IMR-90 (cell line): ENCODE measurements at regions not wholly inside any gene's neighbourhood (a gene's known extent, or its start where the extent isn't known, plus 50 kb on each side); places are given as distances from the start of the nearest gene placed in this dataset.

ENCODE experiments used
- ATAC-seq: fragments of 200-7000 bp; cut with Tn5 transposase; 2 replicates; pipeline ENCODE4 v1.9.1; 2020; ENCODE audit warnings: low read depth, mild to moderate bottlenecking, moderate library complexity
- BruUV-seq: library from RNA; stranded (reverse); fragments of 400-500 nt; replicated peaks from 2 replicates; lab custom pipeline; 2021; lab: Mats Ljungman, UMichigan
- CTCF ChIA-PET: fragments of 300-600 bp; formaldehyde crosslinking; extraction: SDS; loops from one replicate; lab custom pipeline; 2021; ENCODE audit warnings: antibody characterized with exemption; lab: Yijun Ruan, JAX
- POLR2A ChIA-PET: fragments of 300-600 bp; sonication (Branson Sonifier 250); formaldehyde crosslinking; loops from one replicate; lab custom pipeline; 2022; ENCODE audit warnings: antibody characterized with exemption; ENCODE audit not compliant: unreplicated experiment; lab: Charles Lee
- DNase-seq: peaks from one replicate; pipeline ENCODE4 v3.0.0; 2013
- H2AFZ ChIP-seq: replicated peaks from 2 replicates; pipeline ENCODE3; 2013; ENCODE audit warnings: low read length, mild to moderate bottlenecking; ENCODE audit not compliant: poor library complexity
- H2AK5ac ChIP-seq: 2 replicates; pipeline ENCODE4 v1.6.1; 2013; ENCODE audit warnings: low read depth, low read length, inconsistent platforms
- H2AK9ac ChIP-seq: replicated peaks from 2 replicates; pipeline ENCODE3; 2013; ENCODE audit warnings: mild to moderate bottlenecking, low read depth, low read length, moderate library complexity; ENCODE audit not compliant: poor library complexity
- H2BK120ac ChIP-seq: 2 replicates; pipeline ENCODE4 v1.6.1; 2013; ENCODE audit warnings: low read depth, low read length, inconsistent platforms
- H2BK15ac ChIP-seq: 3 replicates; pipeline ENCODE4 v1.6.1; 2013; ENCODE audit warnings: low read depth, low read length, inconsistent platforms
- H2BK20ac ChIP-seq: 2 replicates; pipeline ENCODE4 v1.6.1; 2013; ENCODE audit warnings: low read depth, mild to moderate bottlenecking, inconsistent platforms, low read length, moderate library complexity
- H2BK5ac ChIP-seq: 2 replicates; pipeline ENCODE4 v1.6.1; 2013; ENCODE audit warnings: mild to moderate bottlenecking, low read depth, low read length, inconsistent platforms; ENCODE audit not compliant: poor library complexity, severe bottlenecking
- H3K14ac ChIP-seq: replicated peaks from 2 replicates; pipeline ENCODE4 v1.6.1; 2013; ENCODE audit warnings: low read depth, low read length, inconsistent platforms
- H3K18ac ChIP-seq: 2 replicates; pipeline ENCODE4 v1.6.1; 2013; ENCODE audit warnings: low read depth, low read length, control low read depth
- H3K23ac ChIP-seq: 2 replicates; pipeline ENCODE4 v1.6.1; 2013; ENCODE audit warnings: low read depth, low read length, inconsistent platforms
- H3K27ac ChIP-seq: 2 replicates; pipeline ENCODE4 v1.5.1; 2013; ENCODE audit warnings: mild to moderate bottlenecking, control low read depth, low read length; ENCODE audit not compliant: insufficient read depth
- H3K27me3 ChIP-seq: 2 replicates; pipeline ENCODE4 v1.6.1; 2013; ENCODE audit warnings: low read length; ENCODE audit not compliant: control insufficient read depth, insufficient read depth
- H3K36me3 ChIP-seq: 2 replicates; pipeline ENCODE4 v1.6.1; 2013; ENCODE audit warnings: low read length, mixed read lengths; ENCODE audit not compliant: control insufficient read depth, insufficient read depth
- H3K4ac ChIP-seq: 2 replicates; pipeline ENCODE4 v1.6.1; 2013; ENCODE audit warnings: low read depth, low read length, inconsistent platforms
- H3K4me1 ChIP-seq: 2 replicates; pipeline ENCODE4 v1.6.1; 2013; ENCODE audit warnings: low read length, mixed read lengths; ENCODE audit not compliant: control insufficient read depth, insufficient read depth
- H3K4me2 ChIP-seq: 2 replicates; pipeline ENCODE4 v1.6.1; 2013; ENCODE audit warnings: low read depth, mild to moderate bottlenecking, control low read depth, low read length, moderate library complexity
- H3K4me3 ChIP-seq: 2 replicates; pipeline ENCODE4 v1.5.1; 2013; ENCODE audit warnings: low read depth, mild to moderate bottlenecking, control low read depth, low read length, moderate library complexity; ENCODE audit not compliant: insufficient read depth
- H3K56ac ChIP-seq: 2 replicates; pipeline ENCODE4 v1.6.1; 2013; ENCODE audit warnings: low read length, inconsistent platforms; ENCODE audit not compliant: insufficient read depth; ENCODE audit errors: extremely low read depth
- H3K79me1 ChIP-seq, 2 experiments: 2 replicates each; pipeline ENCODE4 v1.6.1; 2013; ENCODE audit warnings: low read length in 2 of 2, inconsistent platforms in 1 of 2, low read depth in 1 of 2
- H3K9ac ChIP-seq: 2 replicates; pipeline ENCODE4 v1.6.1; 2013; ENCODE audit warnings: low read depth, low read length, control low read depth
- H3K9me1 ChIP-seq: 2 replicates; pipeline ENCODE4 v1.6.1; 2013; ENCODE audit warnings: low read length, inconsistent platforms; ENCODE audit not compliant: insufficient read depth
- H3K9me3 ChIP-seq: 2 replicates; pipeline ENCODE4 v1.6.1; 2013; ENCODE audit warnings: low read length; ENCODE audit not compliant: control insufficient read depth, insufficient read depth
- H4K20me1 ChIP-seq: 2 replicates; pipeline ENCODE4 v1.6.1; 2013; ENCODE audit warnings: low read length, inconsistent platforms; ENCODE audit not compliant: insufficient read depth
- H4K5ac ChIP-seq: 2 replicates; pipeline ENCODE4 v1.6.1; 2013; ENCODE audit warnings: mild to moderate bottlenecking, low read depth, low read length, control low read depth
- H4K8ac ChIP-seq, 2 experiments: 2 replicates each; pipeline ENCODE4 v1.6.1; 2013; ENCODE audit warnings: low read depth in 2 of 2, low read length in 2 of 2, control low read depth in 1 of 2, inconsistent platforms in 1 of 2
- H4K91ac ChIP-seq: 2 replicates; pipeline ENCODE4 v1.6.1; 2013; ENCODE audit warnings: low read depth, low read length, inconsistent platforms; ENCODE audit not compliant: insufficient read depth
- MAFK ChIP-seq: IDR thresholded peaks from 2 replicates; pipeline ENCODE4 v1.6.1; 2012; ENCODE audit warnings: low read depth, low read length, improper control_type of control experiment
- MAZ ChIP-seq: IDR thresholded peaks from 2 replicates; pipeline ENCODE4 v1.6.1; 2012; ENCODE audit warnings: low read depth, mild to moderate bottlenecking, low read length, improper control_type of control experiment, moderate library complexity, borderline replicate concordance
- MXI1 ChIP-seq: IDR thresholded peaks from 2 replicates; pipeline ENCODE4 v1.6.1; 2012; ENCODE audit warnings: low read depth, mild to moderate bottlenecking, low read length, moderate library complexity, borderline replicate concordance
- NFE2L2 ChIP-seq: fragments of 150-350 bp; IDR thresholded peaks from 2 replicates; pipeline ENCODE4 v1.6.1; 2016; ENCODE audit warnings: low read depth, mild to moderate bottlenecking, low read length
- POLR2A ChIP-seq: IDR thresholded peaks from 2 replicates; pipeline ENCODE4 v1.6.1; 2012; ENCODE audit warnings: mild to moderate bottlenecking, low read depth, low read length
- RCOR1 ChIP-seq: IDR thresholded peaks from 2 replicates; pipeline ENCODE4 v1.6.1; 2012; ENCODE audit warnings: mild to moderate bottlenecking, low read length, improper control_type of control experiment; ENCODE audit not compliant: insufficient replicate concordance
- SMC3 ChIP-seq: fragments of 150-350 bp; IDR thresholded peaks from 2 replicates; pipeline ENCODE4 v1.6.1; 2016; ENCODE audit warnings: low read depth, mild to moderate bottlenecking, antibody characterized with exemption, low read length, moderate library complexity
- WGBS, 2 experiments: methylation state at CpG; one replicate each; pipeline versions ENCODE4 v1.1.5 to v1.1.7; 2013; ENCODE audit warnings: missing lambda C conversion rate in 2 of 2; ENCODE audit not compliant: insufficient read length in 1 of 2; ENCODE audit errors: extremely low coverage in 2 of 2; 5-methylcytosine and 5-hydroxymethylcytosine counted together
- dilution Hi-C: fragments of 300-500 bp; cut with HindIII; formaldehyde crosslinking; loops from one replicate; pipeline ENCODE4 v1.14.3; 2018; ENCODE audit warnings: low sequenced_read_pairs; ENCODE audit not compliant: unreplicated experiment
- in situ Hi-C: fragments of 300-500 bp; cut with MboI; formaldehyde crosslinking; loops from 3 replicates; pipeline ENCODE4 v1.14.3; 2019; ENCODE audit warnings: low sequenced_read_pairs, inconsistent platforms, mixed read lengths
- intact Hi-C: fragments of 100-400 bp; cut with micrococcal nuclease; formaldehyde crosslinking; loops from 2 replicates; pipeline ENCODE4 v1.10.0; 2022
- TF ChIP-seq, protein P1 (sequence below): fragments of 150-350 bp; IDR thresholded peaks from 2 replicates; pipeline ENCODE4 v1.6.1; 2016; ENCODE audit warnings: low read depth, mild to moderate bottlenecking, low read length, moderate library complexity, borderline replicate concordance
- TF ChIP-seq, protein P2 (sequence below): conservative IDR thresholded peaks from 2 replicates; pipeline ENCODE4 v1.5.1; 2012; ENCODE audit warnings: mild to moderate bottlenecking, low read depth, low read length, improper control_type of control experiment

DNA sequence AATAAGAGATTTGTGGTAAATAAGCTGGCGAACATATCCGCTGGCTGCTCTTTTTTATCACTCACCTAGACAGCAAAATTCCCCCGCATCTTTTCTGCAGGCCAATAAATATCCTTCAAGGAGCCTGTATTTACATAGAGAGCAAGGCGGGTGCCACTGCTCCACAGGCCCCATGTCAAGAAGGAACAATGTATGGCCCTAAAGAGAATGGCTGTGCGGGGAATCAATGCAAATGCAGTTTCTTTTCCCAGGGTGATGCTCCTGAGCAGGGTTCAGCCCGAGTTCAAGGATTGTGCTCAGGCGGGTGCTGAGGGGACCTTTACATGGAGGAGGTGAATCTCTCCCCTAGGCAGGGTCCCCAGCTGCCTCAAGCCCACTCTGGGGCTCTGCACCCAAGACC, 494.2 kb upstream of the ZMIZ1 start:
- Histone ChIP-seq H3K9me1 (no peaks in the 10 kb centered on the region), H3K4me3 (no peak overlapping the region), H4K8ac (no peak overlapping the region), H3K4ac (no peak overlapping the region), H3K27ac (no peak overlapping the region), H3K4me1 (no peaks in the 10 kb centered on the region), H3K14ac (no peak overlapping the region), H4K5ac (no peak overlapping the region), H2BK120ac (no peak overlapping the region), H2AK5ac (no peak overlapping the region), H3K9ac (no peak overlapping the region), H2AFZ (no peak overlapping the region), H2BK15ac (no peak overlapping the region), H3K9me3 (no peaks in the 10 kb centered on the region), H3K56ac (no peak overlapping the region), H2AK9ac (no peak overlapping the region), H4K20me1 (no peaks in the 10 kb centered on the region), H3K27me3 (peaks cover 13% of the 10 kb centered on the region), H2BK5ac (no peak overlapping the region), H3K36me3 (no peaks in the 10 kb centered on the region), H3K23ac (no peak overlapping the region), H2BK20ac (no peak overlapping the region), H3K18ac (no peak overlapping the region), H4K91ac (no peak overlapping the region), H3K79me1 (no peaks in the 10 kb centered on the region), H3K4me2 (no peak overlapping the region)
- in situ Hi-C loops (no loop called here), intact Hi-C loops (no loop called here), dilution Hi-C loops (no loop called here)
- POLR2A ChIA-PET = no interaction called here
- DNase-seq (no peak), ATAC-seq (no peak)
- no peak for TF ChIP-seq MAZ
- no peak for TF ChIP-seq MAFK
- no peak for TF ChIP-seq POLR2A
- no peak for TF ChIP-seq RCOR1
- TF ChIP-seq, protein P1, sequence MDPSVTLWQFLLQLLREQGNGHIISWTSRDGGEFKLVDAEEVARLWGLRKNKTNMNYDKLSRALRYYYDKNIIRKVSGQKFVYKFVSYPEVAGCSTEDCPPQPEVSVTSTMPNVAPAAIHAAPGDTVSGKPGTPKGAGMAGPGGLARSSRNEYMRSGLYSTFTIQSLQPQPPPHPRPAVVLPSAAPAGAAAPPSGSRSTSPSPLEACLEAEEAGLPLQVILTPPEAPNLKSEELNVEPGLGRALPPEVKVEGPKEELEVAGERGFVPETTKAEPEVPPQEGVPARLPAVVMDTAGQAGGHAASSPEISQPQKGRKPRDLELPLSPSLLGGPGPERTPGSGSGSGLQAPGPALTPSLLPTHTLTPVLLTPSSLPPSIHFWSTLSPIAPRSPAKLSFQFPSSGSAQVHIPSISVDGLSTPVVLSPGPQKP = no peak
- no peak for TF ChIP-seq SMC3
- TF ChIP-seq, protein P2, sequence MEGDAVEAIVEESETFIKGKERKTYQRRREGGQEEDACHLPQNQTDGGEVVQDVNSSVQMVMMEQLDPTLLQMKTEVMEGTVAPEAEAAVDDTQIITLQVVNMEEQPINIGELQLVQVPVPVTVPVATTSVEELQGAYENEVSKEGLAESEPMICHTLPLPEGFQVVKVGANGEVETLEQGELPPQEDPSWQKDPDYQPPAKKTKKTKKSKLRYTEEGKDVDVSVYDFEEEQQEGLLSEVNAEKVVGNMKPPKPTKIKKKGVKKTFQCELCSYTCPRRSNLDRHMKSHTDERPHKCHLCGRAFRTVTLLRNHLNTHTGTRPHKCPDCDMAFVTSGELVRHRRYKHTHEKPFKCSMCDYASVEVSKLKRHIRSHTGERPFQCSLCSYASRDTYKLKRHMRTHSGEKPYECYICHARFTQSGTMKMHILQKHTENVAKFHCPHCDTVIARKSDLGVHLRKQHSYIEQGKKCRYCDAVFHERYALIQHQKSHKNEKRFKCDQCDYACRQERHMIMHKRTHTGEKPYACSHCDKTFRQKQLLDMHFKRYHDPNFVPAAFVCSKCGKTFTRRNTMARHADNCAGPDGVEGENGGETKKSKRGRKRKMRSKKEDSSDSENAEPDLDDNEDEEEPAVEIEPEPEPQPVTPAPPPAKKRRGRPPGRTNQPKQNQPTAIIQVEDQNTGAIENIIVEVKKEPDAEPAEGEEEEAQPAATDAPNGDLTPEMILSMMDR = no peak
- no peak for TF ChIP-seq MXI1
- no peak for TF ChIP-seq NFE2L2
- WGBS, 2 experiments = 100% methylated on average over 1 of the region's 7 CpGs; no CpG with 5 or more reads in 1 of the 2 experiments
- CTCF ChIA-PET = no interaction called here
- BruUV-seq = no TSS peak
